Fibroblast of peridontal ligament (primary cell): ENCODE measurements at regions not wholly inside any gene's neighbourhood (a gene's known extent, or its start where the extent isn't known, plus 50 kb on each side); places are given as distances from the start of the nearest gene placed in this dataset.

Experiments used
- DNase-seq: peaks from one replicate; pipeline ENCODE4 v3.0.0-alpha.2; 2010; ENCODE audit errors: extremely low read depth

DNA sequence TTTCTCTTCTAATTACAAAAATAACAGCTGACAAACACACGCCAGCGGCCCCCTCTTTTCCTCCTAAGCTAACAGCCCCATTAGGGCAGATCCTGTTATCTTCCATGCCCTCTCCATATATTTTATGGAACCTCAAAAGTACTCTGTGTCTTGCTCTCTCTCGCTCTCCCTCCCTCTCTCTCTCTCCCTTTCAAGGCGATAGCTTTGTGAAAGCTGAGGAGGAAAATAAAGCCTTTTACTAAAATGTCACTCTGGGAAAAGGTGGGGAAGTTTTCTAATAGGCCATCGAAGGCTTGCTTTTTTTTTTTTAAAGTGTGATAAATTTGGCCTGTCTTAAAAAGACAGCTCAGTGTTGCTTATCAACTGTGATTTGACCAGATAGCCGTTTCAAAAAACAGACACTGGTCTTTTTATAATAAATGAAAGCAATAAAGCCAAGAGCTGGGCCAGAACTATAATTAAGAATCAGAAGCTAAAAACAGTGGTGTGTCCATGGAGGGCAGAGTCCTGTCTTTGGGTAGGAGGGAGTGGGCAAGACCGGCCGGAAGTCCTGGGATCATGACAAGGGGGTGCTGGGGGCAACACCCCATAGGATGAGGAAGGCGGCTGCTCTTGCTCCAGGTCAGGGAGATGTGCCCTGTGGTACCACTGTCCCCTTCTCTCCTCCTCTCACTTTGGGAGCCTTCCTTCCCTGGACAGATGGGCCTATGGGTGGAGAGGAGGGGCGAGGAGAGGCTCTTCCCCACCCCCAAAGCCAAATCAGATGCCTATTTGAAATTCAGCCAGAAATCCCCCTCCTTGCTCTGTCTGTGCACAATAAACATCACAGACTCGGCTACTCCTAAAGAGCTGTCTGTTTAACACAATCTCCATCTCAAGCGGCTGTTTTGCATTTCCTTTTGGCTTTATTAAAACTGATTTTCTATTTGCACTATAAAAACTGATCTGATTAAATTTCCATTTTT lies 267.2 kb downstream of the BUD13 start:
- no peak for DNase-seq

DNA sequence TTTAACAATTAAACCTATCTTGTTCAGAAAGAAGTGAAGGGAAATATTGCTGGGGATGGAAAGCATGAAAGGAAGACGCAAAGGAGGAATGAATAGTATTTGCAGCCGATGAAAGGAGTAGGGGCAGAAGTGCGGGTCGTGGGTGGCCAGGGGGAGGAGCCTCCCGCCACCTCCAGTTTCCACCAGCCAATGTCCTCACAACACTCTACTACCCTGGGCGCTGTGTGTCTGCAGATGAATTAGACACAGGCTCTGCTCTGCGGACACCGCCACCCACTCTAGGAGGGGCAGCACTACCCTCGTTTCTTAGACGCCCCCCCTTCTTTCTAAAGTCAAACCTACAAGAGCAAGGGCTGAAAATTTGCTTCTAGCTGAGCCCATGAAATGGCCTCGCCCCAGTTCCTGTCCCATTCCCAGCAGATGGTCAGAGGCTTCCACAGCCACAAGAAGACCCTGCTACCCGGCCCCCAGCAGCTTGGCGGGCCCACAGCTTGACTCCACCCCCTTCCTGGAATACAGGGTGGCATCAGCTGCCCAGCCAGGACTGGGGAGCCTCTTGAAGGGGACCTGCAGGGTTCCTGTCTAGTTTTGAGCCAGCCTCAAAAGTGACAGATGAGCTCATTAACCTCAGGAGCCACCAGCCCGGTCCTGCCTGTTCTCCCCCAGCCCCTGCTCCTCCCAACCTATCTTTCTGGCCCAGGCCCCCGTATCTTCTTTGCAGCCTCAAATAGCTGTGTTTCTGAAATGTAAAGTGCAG lies 268.1 kb downstream of the BUD13 start:
- no peak for DNase-seq

DNA sequence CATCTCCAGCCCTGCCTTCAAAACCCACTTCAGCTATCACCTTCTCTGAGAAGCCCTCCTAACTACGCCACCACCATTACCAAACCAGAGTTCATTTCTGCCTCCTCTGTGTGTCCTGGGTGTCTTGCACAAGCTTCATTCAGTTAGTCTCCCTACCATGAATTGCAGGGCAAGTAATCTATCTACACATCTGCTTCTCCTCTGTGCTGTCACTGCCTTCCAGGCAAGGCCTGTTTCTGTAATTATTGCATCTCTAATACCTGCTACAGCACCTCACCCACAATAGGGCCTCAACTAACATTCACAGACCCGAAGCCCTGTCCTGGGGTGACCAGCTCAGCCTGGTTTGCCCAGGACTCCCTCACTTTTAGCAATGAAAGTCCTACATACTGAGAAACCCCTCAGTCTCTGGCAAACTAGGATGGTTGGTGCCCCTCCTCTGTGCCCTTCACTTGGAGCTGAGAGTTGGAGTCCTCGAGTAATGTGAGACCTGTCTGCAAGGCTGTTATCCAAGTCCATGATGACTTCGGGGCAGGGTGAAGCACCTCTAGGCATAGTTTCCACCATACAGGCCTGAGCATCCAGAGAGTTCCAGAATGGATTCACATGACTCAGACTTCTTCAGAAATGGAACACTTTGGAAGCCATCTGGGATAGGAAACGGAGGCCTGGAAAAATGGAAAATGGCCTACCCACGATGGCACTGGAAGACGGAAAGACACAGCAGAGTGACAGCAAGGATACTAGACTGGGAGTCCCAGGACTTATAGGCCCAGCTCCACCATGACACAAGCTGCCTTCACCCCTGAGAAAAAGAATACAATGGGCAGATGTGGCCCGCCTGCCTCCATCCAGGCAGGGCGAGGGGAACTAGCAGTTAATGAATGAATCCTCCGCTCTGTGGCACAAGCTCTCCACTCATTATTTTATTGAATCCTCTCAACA lies 269.3 kb downstream of the BUD13 start:
- DNase-seq = no peak

DNA sequence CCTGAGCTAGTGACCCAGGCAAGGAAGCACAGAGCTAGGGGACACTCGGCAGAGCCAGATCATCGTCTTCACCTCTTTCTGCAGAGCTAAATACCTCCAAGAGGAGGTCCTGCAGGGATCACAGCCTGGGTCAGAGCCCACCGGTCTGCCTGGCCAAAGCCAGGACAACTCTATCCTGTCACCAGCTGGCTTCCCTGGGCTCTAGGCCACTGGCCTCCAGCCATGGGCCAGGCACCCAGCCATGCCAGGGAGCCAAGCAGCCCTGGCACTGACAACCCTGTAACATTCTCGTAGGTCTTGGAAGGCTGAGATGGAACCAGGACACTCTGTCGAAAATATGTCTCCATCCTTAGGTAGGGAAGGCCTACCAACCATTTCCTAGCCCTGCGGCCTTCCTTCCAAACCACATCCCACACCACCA lies 270.1 kb downstream of the BUD13 start:
- DNase-seq = no peak

DNA sequence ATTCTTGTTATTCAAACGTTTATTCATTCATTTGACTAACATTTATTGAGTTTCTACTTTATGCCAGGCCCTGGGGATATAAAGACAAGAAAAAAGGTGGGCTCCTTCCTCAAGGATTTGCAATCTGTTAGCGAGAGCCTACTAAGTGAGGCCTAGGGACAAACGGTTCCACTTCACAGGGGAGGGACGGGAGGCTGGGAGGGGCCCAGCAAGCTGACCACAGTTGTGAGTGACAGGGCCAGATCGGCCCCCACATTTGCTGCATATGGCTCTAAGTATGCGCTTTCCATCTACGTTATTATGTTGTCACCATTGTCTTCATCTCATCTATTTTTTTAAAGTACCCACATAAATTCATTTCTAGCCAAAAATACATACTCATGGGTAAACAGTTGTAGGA lies 271.1 kb downstream of the BUD13 start:
- DNase-seq = no peak

DNA sequence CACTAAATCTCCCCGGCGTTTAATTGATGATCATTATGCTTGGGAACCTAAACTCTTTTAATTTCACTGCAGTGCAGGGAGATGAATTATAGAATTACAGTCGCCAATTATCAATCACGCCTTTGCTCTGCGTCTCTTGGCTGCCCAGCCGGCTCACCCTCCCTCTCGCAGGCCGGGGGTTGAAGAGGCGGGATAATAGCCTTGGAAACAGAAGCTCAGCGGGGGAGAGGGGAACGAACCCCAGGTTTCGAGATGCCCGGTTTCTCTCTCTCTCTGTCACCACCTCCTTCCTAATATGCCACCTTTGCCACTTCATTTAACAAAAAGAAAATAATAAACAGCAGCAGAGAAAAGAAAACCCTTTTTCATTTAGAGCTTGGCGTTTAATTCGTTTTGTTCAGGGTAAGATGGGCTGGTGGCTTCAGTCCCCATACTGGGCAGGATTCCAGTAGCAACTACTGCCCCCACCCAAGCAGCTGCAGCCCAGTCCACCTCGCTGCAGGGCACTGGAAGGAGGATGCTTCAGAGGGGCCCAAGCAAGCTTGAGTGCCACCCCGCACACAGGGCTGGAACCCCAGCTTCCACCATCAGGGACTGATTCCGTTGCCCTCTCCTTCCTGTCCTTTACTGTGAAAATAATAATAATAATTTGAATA lies 271.7 kb downstream of the BUD13 start:
- no peak for DNase-seq

DNA sequence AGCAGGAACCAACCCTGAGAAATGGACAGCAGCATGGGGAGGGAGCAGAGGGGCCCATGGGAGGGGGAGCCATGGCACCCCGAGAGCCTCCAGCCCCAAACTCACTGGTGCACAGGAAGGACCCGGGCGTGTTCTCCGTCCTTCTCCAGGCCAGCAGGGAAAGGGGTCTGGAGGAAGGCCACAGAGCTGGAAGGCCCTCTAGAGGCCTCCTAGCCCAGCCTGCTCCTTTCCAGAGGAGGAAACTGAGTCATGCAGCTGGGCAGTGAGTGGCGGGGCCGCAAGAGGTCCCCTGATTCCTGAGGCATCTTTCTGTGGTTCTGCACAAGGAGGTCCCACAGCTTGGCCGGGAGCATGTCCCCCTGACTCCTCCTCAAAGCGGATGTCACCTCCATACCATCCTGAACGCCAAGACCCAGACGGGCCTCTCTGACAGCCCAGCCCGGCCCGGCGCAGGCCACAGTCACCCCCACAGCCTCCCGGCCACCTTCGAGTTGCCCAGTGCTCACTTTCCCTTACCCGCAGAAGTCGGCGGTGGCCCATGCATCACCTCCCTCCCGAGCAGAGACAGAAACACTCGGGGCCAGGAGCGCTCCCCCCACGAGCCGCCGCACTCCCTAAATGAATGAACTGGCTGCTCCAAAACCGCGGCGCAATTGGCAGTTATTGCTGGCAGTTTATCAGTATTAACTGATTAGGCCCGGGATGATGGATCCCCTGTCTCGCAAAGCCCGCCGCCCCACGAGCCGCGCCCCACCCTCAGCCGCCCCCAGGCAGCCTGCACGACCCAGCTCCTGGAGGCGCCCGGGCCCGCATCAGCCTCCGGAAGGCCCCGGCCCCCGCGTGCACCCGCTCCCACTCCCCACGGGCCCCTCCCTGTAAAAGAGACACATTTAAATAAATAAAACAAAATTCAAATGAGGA lies 272.5 kb downstream of the BUD13 start:
- no peak for DNase-seq

DNA sequence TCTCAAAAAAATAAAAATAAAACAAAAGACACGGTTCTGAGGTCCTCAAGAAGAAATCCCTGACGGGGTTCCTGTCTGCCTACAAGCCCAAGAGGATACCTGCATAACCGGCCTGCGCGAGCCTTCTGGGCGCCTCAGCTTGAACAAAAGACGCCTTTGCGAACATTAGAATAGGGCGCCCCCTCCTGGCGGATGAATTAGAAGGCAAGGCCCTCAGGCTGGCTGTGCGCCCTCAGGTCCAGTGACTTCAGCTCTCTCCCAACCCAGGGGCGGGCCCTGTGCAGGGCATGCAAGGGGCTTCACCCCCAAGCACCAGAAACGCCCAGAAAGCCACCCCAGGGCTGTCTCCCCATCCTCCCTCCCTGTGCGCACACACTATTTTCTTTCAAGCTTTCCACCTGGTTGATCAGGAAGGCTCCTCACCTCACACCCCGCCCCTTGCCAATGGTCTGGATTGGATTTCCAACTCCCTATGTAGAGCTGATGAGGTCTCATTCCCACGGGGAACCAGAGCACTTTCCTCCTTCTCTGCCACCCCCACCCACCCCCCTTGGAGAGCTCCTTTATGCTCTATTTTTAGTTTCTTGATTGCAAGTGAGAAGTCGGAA lies 273.3 kb downstream of the BUD13 start:
- DNase-seq = no peak

DNA sequence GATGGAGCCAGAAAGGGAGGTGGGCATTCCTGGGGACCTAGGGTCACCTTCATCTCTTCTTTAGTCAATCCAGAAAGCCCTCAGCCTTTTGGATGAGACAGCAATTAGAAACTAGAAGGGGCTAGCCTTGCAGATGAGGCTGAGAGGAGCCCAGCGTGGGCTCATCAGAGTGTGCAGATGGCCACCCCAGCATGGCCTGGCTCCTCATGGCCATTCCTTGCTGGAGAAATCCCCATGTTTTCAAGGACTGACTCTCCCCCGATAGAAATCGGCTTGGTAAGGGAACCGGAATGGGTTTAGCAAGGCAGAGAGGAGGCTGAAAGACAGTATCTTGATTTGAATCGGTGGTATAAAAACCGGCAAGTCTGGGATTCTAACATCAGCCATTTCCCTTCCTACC lies 274.6 kb downstream of the BUD13 start:
- no peak for DNase-seq

DNA sequence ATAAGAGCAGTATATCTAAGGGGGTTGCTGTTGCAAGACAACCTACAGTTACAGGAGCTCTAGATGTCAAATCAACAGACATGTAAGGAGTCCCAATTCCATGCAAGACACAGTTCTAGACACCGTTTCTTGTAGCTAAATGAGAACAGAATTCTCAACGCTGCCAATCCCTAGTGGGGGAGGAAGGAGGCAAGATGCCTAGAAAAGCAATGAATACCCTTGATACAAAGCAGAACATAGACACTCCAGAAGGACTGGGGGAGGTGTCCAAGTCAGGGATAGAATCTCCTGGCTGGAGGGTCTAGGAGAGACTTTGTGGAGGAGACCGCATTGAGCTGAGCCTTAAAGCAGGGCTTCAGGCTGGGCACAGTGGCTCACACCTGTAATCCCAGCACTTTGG lies 280.2 kb downstream of the BUD13 start:
- DNase-seq = no peak

DNA sequence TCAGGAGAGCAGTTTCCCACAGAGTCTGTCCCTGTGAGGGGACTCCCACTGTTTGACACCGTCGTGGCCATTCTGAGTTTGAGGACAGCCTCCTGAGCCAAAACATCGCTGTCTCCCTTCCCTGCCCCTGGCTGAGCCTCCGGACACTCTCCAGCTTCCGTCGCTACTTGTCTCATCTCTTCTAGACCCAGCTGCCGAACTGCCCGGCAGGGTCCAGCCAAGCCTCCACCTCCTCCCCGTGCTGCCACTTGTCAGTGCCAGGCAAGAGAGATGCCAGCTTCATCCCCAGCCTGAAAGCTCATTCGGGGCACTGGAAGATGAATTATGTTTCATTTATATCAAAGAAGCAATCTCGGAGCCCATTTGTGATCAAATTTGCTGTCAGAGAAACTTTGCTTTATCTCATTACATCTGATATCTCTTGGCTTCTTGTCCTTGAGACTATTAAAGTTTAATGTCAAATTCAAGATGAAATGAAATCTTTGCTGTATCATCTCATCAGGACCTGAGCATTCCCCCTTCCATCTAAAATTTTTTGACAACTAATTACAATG lies 283.9 kb downstream of the BUD13 start:
- DNase-seq = no peak

DNA sequence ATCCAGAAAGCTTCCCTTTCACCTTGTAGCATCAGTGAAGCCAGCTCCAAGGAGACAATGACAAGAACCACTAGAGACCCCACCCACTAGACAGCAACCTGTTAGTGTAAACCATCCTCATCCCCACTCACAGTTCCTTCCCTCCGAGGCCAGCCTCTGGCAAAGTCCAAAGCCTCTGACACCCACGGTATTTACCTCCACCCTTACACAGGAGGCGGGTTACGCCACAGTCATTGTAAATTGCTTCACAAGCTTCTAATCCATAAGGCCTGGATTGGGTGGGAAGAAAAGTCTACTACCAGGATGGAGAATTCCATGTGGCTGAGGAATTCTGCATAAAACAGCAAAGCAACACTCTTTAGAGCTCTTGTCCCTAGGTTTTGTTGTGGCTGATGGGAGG lies 287.4 kb downstream of the BUD13 start:
- no peak for DNase-seq

DNA sequence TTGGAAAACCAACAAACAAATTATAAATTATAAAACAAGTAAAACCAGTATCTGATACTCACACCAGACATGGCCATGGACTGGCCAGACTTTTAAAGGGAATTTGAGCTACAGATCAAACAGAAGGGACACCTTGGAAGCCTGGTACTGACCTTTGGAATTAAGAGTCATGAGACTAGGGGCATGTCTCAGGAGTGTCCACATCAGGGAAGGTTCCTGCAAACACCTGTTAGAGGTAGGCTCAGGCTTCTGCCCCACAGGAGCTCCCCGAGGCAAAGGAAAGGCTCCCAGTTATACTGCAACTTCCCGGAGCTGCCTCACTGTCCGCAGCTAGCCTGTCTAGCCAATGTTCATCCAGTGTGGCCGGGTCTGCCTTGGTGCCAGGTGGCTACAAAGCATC lies 290.1 kb downstream of the BUD13 start:
- DNase-seq = no peak

DNA sequence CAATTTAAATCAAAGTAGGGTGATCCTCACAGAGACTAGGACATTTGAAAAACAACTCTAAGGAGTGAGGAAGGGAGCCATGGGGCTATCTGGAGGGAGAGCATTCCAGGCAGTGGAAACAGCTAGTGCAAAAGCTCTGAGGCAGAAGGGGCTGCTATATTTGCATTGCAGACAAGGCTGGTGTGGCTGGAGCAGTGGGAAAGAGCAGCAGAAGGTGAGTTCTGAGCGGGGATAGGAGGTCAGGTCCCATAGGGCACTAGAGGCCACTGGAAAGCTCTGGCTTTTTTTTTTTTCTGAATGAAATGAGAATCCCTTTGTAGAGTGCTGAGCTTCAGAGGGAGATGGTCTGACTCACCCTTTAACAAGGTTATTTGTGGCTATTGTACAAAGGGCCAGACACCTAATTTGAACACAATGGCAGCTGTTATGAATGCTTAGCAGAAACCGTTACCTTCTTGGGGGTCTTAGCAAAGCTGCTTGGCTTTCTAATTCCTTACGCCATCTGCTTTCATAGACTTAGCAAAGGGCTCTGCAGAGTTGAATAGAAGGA lies 291.6 kb downstream of the BUD13 start:
- no peak for DNase-seq

DNA sequence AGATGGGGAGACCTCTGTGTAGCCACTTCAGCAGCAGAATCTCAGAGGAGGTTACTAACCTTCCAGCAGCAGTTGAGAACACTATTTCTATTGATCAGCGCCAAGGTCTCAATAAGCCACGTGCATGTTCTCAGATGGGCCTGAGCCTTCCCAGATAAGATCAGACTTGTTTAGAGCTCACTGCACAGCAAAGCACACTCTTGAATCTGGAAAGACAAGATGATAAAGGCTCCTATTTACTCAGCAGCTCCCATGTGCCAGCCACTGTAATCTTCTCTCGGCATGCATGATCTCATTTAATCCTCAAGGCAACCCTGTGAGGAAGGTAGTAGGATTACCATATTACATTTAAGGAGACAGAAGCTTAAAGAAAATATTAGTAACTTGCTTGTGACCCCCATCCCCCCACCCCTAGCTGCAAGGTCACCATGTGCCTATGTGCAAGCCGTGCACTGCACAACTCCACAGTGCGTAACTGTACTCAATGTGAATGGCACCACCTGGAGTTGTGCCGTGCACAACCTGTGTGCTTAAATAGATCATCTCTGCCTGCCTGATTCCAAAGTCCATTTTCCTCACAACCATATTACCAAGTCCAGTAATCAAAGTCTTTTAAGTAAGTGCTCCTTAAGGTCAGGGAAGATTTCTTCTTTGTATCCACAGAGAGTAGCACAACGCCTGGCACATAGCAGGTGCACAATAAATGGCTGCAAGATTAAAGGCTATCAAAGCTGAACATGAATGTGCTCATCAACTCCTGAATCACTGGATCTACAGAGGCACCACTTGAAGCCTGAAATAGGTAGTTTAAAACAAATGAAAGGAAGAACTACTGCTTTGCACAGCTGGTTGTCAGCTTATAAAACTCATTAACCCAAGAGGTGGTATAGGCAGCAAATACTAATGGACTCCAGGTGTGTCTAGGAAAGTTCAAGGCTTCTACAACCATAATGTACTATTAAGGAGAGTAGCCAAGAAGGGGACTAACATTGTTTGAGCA lies 293.8 kb downstream of the BUD13 start:
- DNase-seq = no peak

DNA sequence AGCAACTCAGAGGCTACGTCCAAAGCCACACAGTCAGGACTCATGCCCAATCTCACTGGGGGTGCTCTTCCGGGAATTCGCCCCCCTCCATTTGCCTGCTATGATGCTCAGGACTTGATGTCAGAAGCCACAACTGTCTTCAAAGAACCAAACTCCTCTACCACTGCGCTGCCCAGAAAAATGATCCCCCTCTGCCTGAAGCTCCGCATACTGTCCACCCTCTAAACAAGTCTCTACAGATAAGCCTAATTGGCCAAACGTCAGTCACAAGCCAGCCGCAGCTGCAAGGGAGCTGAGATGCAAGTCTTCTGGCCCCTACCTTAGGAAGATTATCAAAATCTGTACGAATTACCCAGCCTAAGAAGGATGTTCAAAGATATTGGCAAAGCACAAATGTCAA lies 294.6 kb downstream of the BUD13 start:
- no peak for DNase-seq

DNA sequence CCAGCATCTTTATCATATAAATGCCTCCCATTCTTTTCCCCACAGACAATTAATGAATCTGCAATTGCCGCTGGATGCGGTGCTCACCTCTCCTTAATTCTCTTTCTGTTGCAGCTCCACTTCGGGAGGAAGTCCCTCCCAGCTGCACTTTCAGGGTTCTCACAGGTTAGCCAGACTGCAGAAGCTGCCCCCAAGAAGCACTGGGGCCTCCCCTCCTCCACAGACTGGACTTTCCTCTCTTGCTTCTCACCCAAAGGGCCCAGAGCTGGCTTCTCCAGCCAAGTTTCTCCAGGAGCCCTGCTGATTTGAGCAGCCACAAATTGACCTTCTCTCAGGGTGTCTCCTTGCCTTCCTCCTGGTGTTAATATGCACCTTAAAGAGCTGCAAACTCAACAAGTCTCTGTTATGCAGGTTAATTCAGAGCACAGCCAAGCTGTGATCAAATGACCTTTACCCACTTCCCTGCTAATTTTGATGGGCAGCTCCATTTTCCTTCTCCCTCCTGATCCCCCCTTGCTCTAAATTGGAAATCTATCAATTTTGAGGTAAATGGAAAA lies 298.9 kb downstream of the BUD13 start:
- DNase-seq = no peak
